ENCODE measurements at regions not wholly inside any gene's neighbourhood (a gene's known extent, or its start where the extent isn't known, plus 50 kb on each side); places are given as distances from the start of the nearest gene placed in this dataset.

GRCh38 chr2:53424902-53425301 lies 342.7 kb upstream of the CHAC2 start:
- Histone ChIP-seq H2AFZ (no peak overlapping the region), H3K4me2 (no peak overlapping the region), H4K20me1 (replicated peaks; ENCODE audit: insufficient read depth) (no peaks in the 10 kb centered on the region), H3K79me2 (replicated peaks; ENCODE audit: insufficient read depth) (no peaks in the 10 kb centered on the region), H3K36me3 (ENCODE audit: insufficient read depth) (no peaks in the 10 kb centered on the region), H3F3A (replicated peaks; ENCODE audit: low read depth) (no peaks in the 10 kb centered on the region), H3K4me3 (no peak overlapping the region), H3K9me2 (ENCODE audit: insufficient read depth) (no peaks in the 10 kb centered on the region; the same call in 1 of the 2 replicates), H3K27me3 (ENCODE audit: insufficient read depth) (no peaks in the 10 kb centered on the region), H3K4me1 (ENCODE audit: insufficient read depth) (no peaks in the 10 kb centered on the region), H3K27ac (ENCODE audit: low read depth) (no peak overlapping the region)
- Mint-ChIP-seq H3K4me1 (peaks cover 2% of the 10 kb centered on the region; the same call in 1 of the 3 replicates), H3K27me3 (ENCODE audit: insufficient read depth, low read depth, poor library complexity) (peaks cover 4% of the 10 kb centered on the region), H3K9me3 (peaks cover 13% of the 10 kb centered on the region), H3K4me3 (no peak overlapping the region), H3K36me3 (ENCODE audit: low read depth) (peaks cover 11% of the 10 kb centered on the region), H3K27ac (no peak overlapping the region)
- TF ChIP-seq ETS1 (IDR thresholded peaks at IDR 0.05) = no peak
- no peak for TF ChIP-seq ZNF114 (CRISPR knock-in tag; IDR thresholded peaks at IDR 0.05)
- no peak for TF ChIP-seq CREB1 (CRISPR knock-in tag; IDR thresholded peaks at IDR 0.05; ENCODE audit: low read depth)
- no peak for TF ChIP-seq ZNF331 (CRISPR knock-in tag; IDR thresholded peaks at IDR 0.05; ENCODE audit: low read depth)
- TF ChIP-seq CTCF (conservative IDR thresholded peaks at IDR 0.05; ENCODE audit: low read depth in 2 of 2) = no peak
- DNase-seq (ENCODE audit: low spot score) = no peak
- ATAC-seq = no peak

- H3K27me3 Mint-ChIP-seq (ENCODE audit: insufficient read depth, low read depth, poor library complexity) = peaks cover 4% of the 10 kb centered on the region
- no peak overlapping the region for H3K27ac Mint-ChIP-seq
- Histone ChIP-seq H3K36me3 (ENCODE audit: insufficient read depth) (no peaks in the 10 kb centered on the region), H2AFZ (peak overlapping the region; percentile 24), H3K27me3 (ENCODE audit: insufficient read depth) (no peaks in the 10 kb centered on the region), H3K79me2 (replicated peaks; ENCODE audit: insufficient read depth) (no peaks in the 10 kb centered on the region), H4K20me1 (replicated peaks; ENCODE audit: insufficient read depth) (no peaks in the 10 kb centered on the region), H3K4me1 (ENCODE audit: insufficient read depth) (no peaks in the 10 kb centered on the region), H3K9me2 (ENCODE audit: insufficient read depth) (no peaks in the 10 kb centered on the region; the same call in 1 of the 2 replicates), H3F3A (replicated peaks; ENCODE audit: low read depth) (no peaks in the 10 kb centered on the region), H3K4me3 (no peak overlapping the region), H3K4me2 (no peak overlapping the region), H3K27ac (ENCODE audit: low read depth) (no peak overlapping the region)
- peaks cover 11% of the 10 kb centered on the region for H3K36me3 Mint-ChIP-seq (ENCODE audit: low read depth)
- no peak overlapping the region for H3K4me3 Mint-ChIP-seq
- H3K4me1 Mint-ChIP-seq = peaks cover 2% of the 10 kb centered on the region; the same call in 1 of the 3 replicates
- peaks cover 13% of the 10 kb centered on the region for H3K9me3 Mint-ChIP-seq
- DNase-seq (ENCODE audit: low spot score) (no peak), ATAC-seq (peak; percentile 25; the same call in 1 of the 3 replicates)
- TF ChIP-seq ETS1 (IDR thresholded peaks at IDR 0.05) (no peak), CTCF (conservative IDR thresholded peaks at IDR 0.05; ENCODE audit: low read depth in 2 of 2) (no peak), ZNF462 (CRISPR knock-in tag; IDR thresholded peaks at IDR 0.05) (no peak), JUNB (IDR thresholded peaks at IDR 0.05; ENCODE audit: unreplicated experiment) (no peak), CREB1 (CRISPR knock-in tag; IDR thresholded peaks at IDR 0.05; ENCODE audit: low read depth) (no peak)
Observed at GRCh38 chr2:53423465-53423864, 344.1 kb upstream of the CHAC2 start.

Data from GM23338 (cell line).